PC-3 (cell line): ENCODE measurements at regions not wholly inside any gene's neighbourhood (a gene's known extent, or its start where the extent isn't known, plus 50 kb on each side); places are given as distances from the start of the nearest gene placed in this dataset.

Source experiments
- ATAC-seq: fragments of 200-7000 bp; cut with Tn5 transposase; 2 replicates; pipeline ENCODE4 v1.9.1; 2020; ENCODE audit warnings: mild to moderate bottlenecking, moderate library complexity
- BruUV-seq: library from RNA; stranded (reverse); fragments of 400-500 nt; replicated peaks from 2 replicates; lab custom pipeline; 2021; lab: Mats Ljungman, UMichigan
- CTCF ChIA-PET: fragments of 300-600 bp; sonication (Branson Sonifier 250); formaldehyde crosslinking; loops from one replicate; lab custom pipeline; 2022; ENCODE audit warnings: antibody characterized with exemption; lab: Charles Lee
- POLR2A ChIA-PET: fragments of 300-600 bp; sonication (Branson Sonifier 250); formaldehyde crosslinking; loops from one replicate; lab custom pipeline; 2022; ENCODE audit warnings: antibody characterized with exemption; ENCODE audit not compliant: unreplicated experiment; lab: Charles Lee
- DNase-seq: peaks from one replicate; pipeline ENCODE4 v3.0.0-alpha.2; 2015
- H2AFZ ChIP-seq: fragments of 300-600 bp; sonication (generic); 2 replicates; pipeline ENCODE4 v1.6.0; 2016; ENCODE audit warnings: antibody characterized with exemption, low read length
- H3F3A ChIP-seq: fragments of 300-600 bp; sonication (generic); one replicate; pipeline ENCODE4 v1.6.0; 2017; ENCODE audit warnings: antibody characterized with exemption, low read length, control low read depth, mild to moderate bottlenecking; ENCODE audit not compliant: unreplicated experiment
- H3K27ac ChIP-seq: fragments of 300-600 bp; sonication (generic); 2 replicates; pipeline ENCODE4 v1.5.1; 2016; ENCODE audit warnings: mild to moderate bottlenecking, low read length
- H3K27me3 ChIP-seq: fragments of 300-600 bp; sonication (generic); 2 replicates; pipeline ENCODE4 v1.6.1; 2016; ENCODE audit warnings: low read length, mixed read lengths
- H3K36me3 ChIP-seq: fragments of 300-600 bp; sonication (generic); 2 replicates; pipeline ENCODE4 v1.6.1; 2016; ENCODE audit warnings: low read depth, mixed run types, low read length, mixed read lengths
- H3K4me1 ChIP-seq: fragments of 300-600 bp; sonication (generic); 2 replicates; pipeline ENCODE4 v1.5.1; 2016; ENCODE audit warnings: low read length; ENCODE audit not compliant: insufficient read depth
- H3K4me2 ChIP-seq: fragments of 300-600 bp; sonication (generic); 2 replicates; pipeline ENCODE4 v1.6.0; 2016; ENCODE audit warnings: low read length
- H3K4me3 ChIP-seq: fragments of 300-600 bp; sonication (generic); 2 replicates; pipeline ENCODE4 v1.5.1; 2016; ENCODE audit warnings: mild to moderate bottlenecking, low read length, mixed read lengths
- H3K79me2 ChIP-seq: fragments of 300-600 bp; sonication (generic); 2 replicates; pipeline ENCODE4 v1.6.1; 2017; ENCODE audit warnings: low read length, mixed read lengths
- H3K9ac ChIP-seq: fragments of 300-600 bp; sonication (generic); 2 replicates; pipeline ENCODE4 v1.6.0; 2016; ENCODE audit warnings: mild to moderate bottlenecking, low read length
- H3K9me2 ChIP-seq: fragments of 300-600 bp; sonication (generic); replicated peaks from 2 replicates; pipeline ENCODE4 v1.6.1; 2016; ENCODE audit warnings: mixed run types, low read length, mixed read lengths
- H3K9me3 ChIP-seq: fragments of 300-600 bp; sonication (generic); 2 replicates; pipeline ENCODE4 v1.6.1; 2016; ENCODE audit warnings: low read length, mixed read lengths
- H4K20me1 ChIP-seq: fragments of 300-600 bp; sonication (generic); 2 replicates; pipeline ENCODE4 v1.6.1; 2016; ENCODE audit warnings: low read length, mixed read lengths
- CTCF ChIP-seq: fragments of 300-600 bp; sonication (generic); conservative IDR thresholded peaks from 2 replicates; pipeline ENCODE4 v1.5.1; 2017; ENCODE audit warnings: antibody characterized with exemption, low read depth, mild to moderate bottlenecking, low read length
- EZH2 ChIP-seq: fragments of 300-600 bp; sonication (generic); IDR thresholded peaks from one replicate; pipeline ENCODE4 v1.6.1; 2017; ENCODE audit warnings: antibody characterized with exemption, mild to moderate bottlenecking, low read length; ENCODE audit not compliant: unreplicated experiment
- EZH2phosphoT487 ChIP-seq: fragments of 300-600 bp; sonication (generic); IDR thresholded peaks from 2 replicates; pipeline ENCODE4 v1.6.1; 2018; ENCODE audit warnings: mild to moderate bottlenecking, antibody characterized with exemption, low read length, borderline replicate concordance
- intact Hi-C: fragments of 100-400 bp; cut with micrococcal nuclease; formaldehyde crosslinking; loops from 2 replicates; pipeline ENCODE4 v1.9.0; 2023

GRCh38 chr4:125082729-125083417, 231.9 kb upstream of the FAT4 start:
- no peaks in the 10 kb centered on the region for H3K9me3 ChIP-seq
- DNase-seq (no peak), ATAC-seq (no peak)
- H4K20me1 ChIP-seq = no peaks in the 10 kb centered on the region
- no peak overlapping the region for H3K4me3 ChIP-seq
- TF ChIP-seq CTCF (no peak), EZH2 (no peak), EZH2phosphoT487 (no peak)
- H3K4me1 ChIP-seq = no peaks in the 10 kb centered on the region
- H3K9ac ChIP-seq = no peak overlapping the region
- H2AFZ ChIP-seq = no peak overlapping the region
- H3F3A ChIP-seq = no peaks in the 10 kb centered on the region
- H3K4me2 ChIP-seq = no peak overlapping the region
- no peaks in the 10 kb centered on the region for H3K36me3 ChIP-seq
- POLR2A ChIA-PET = interaction anchor here (0.6 kb wide), 1 partner anchor 11 kb away, joined by 3 read pairs; no protein-coding TSS in a partner anchor
- no peaks in the 10 kb centered on the region for H3K79me2 ChIP-seq
- no peak overlapping the region for H3K27ac ChIP-seq
- BruUV-seq = no TSS peak
- no peaks in the 10 kb centered on the region for H3K27me3 ChIP-seq
- CTCF ChIA-PET = no interaction called here
- no peaks in the 10 kb centered on the region for H3K9me2 ChIP-seq
- intact Hi-C loops = no loop called here

GRCh38 chr4:125072269-125072668, 242.5 kb upstream of the FAT4 start:
- ATAC-seq (peak; percentile 76), DNase-seq (peak; percentile 30)
- Histone ChIP-seq H3K36me3 (no peaks in the 10 kb centered on the region), H4K20me1 (no peaks in the 10 kb centered on the region), H3K27me3 (no peaks in the 10 kb centered on the region), H3K9me3 (no peaks in the 10 kb centered on the region), H3K4me3 (no peak overlapping the region), H3F3A (no peaks in the 10 kb centered on the region), H3K4me2 (no peak overlapping the region), H3K4me1 (peaks cover 8% of the 10 kb centered on the region), H2AFZ (no peak overlapping the region), H3K79me2 (no peaks in the 10 kb centered on the region), H3K9me2 (no peaks in the 10 kb centered on the region), H3K9ac (no peak overlapping the region), H3K27ac (no peak overlapping the region)
- ChIA-PET CTCF (no interaction called here), POLR2A (no interaction called here)
- TF ChIP-seq EZH2 = no peak
- TF ChIP-seq CTCF = no peak
- no peak for TF ChIP-seq EZH2phosphoT487
- intact Hi-C loops = loop anchor here (2.0 to 10.0 kb wide), 2 partner anchors 173 to 361 kb away; no protein-coding TSS in a partner anchor
- BruUV-seq = no TSS peak

GRCh38 chr4:125070861-125071260, 243.9 kb upstream of the FAT4 start:
- H3K79me2 ChIP-seq = no peaks in the 10 kb centered on the region
- peaks cover under 1% of the 10 kb centered on the region for H3K4me1 ChIP-seq
- H3K9ac ChIP-seq = no peak overlapping the region
- H3F3A ChIP-seq = no peaks in the 10 kb centered on the region
- intact Hi-C loops = loop anchor here (10.0 kb wide), 1 partner anchor 174 kb away; no protein-coding TSS in a partner anchor
- H3K9me3 ChIP-seq = no peaks in the 10 kb centered on the region
- ATAC-seq (no peak), DNase-seq (no peak)
- no peaks in the 10 kb centered on the region for H3K27me3 ChIP-seq
- no peak overlapping the region for H3K4me2 ChIP-seq
- H3K9me2 ChIP-seq = no peaks in the 10 kb centered on the region
- no peak overlapping the region for H2AFZ ChIP-seq
- ChIA-PET POLR2A (no interaction called here), CTCF (no interaction called here)
- H3K27ac ChIP-seq = no peak overlapping the region
- H3K4me3 ChIP-seq = no peak overlapping the region
- TF ChIP-seq CTCF (no peak), EZH2 (no peak), EZH2phosphoT487 (no peak)
- no peaks in the 10 kb centered on the region for H4K20me1 ChIP-seq
- H3K36me3 ChIP-seq = no peaks in the 10 kb centered on the region
- no TSS peak for BruUV-seq
